SK-MEL-5 (cell line): ENCODE measurements at regions not wholly inside any gene's neighbourhood (a gene's known extent, or its start where the extent isn't known, plus 50 kb on each side); places are given as distances from the start of the nearest gene placed in this dataset.
A peak's percentile ranks its signal among the peaks of the same experiment; 100 is the strongest.
"Not testable (repeated sequence)": the region's sequence is repeated elsewhere in the genome, so short reads cannot be mapped to it uniquely, and the experiment has no call there.

Experiments used
- DNase-seq: peaks from one replicate; pipeline ENCODE4 v3.0.0-alpha.2; 2016; ENCODE audit warnings: low read depth, low spot score
- in situ Hi-C: cut with HindIII; loops from 2 replicates; pipeline ENCODE4 v1.10.0; 2016; ENCODE audit warnings: low sequenced_read_pairs, high pct_unique_total_duplicates, low pct_unique_long_range_greater_than_20kb

DNA sequence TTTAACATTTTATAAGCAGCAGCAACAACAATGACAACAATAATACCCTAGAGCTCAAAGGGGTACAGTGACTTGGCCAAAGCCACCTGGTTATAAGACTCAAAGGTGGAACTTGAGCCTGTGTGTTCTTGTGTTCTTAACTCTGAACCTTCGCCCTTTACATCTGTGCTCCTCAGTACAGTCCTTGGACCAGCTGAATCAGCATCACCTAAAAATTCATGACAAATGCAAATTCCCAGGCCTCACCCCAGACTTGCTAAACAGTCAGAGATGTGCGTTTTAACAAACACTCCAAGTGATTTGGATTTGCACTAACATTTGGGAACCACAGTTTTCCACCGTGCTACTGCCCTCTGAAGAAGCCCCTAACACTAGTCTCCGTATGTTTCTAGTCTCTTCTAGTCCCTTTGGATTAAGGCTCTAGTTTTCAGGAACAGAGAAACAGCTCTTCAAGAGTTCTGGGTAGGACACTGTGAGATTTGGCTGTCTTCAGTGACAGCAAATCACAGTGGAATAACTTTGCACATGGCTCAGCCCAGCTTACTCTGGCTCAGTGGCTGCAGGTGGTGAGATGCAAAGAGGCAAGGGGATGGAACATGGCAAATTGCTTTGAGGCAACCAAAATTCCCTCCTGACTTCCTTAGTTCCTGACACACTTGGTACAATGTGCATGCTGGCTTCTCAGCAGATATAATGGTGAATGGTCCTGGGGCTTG is 151.0 kb upstream of the CDH11 start:
- in situ Hi-C loops = no loop called here
- no peak for DNase-seq

DNA sequence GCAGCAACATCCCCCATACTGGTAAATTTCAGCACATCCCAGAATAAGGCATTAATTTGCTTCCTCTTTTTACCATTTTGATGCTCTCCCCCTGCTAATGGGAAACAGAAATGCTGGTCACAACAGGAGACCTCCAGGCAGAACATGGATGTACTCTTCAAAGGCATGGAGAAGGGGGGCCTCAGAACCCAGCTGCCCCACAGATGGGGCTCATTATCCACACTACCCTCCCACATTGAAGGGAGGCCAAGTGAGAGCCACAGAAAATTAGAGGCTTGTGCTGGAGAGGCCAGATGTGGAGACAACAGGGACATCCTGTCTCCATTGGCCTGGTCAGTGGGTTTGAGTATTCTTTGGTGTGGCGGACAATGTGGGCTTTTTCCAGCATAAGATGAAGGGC is 150.1 kb upstream of the CDH11 start:
- DNase-seq = no peak

DNA sequence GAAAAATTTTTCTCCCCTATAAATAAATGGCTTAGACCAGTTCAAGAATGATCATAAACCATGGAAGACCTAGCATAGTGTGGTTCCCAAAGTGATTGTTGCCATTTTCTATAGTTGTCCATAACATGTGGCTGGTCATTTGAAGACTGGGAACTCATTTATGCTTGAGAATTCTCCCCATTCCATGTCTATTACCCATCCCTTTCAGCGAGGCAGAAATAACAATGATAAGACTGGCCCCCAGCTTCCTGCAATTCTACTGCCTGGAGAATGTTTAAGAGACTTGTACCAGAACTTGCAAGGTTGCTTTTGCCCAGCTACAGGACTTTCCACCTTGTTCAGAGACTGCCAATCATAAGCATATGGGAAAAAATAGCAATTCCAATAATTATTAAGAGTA is 146.5 kb upstream of the CDH11 start:
- in situ Hi-C loops = no loop called here
- no peak for DNase-seq

More for the DNA sequence above, 150.1 kb upstream of the CDH11 start:
- in situ Hi-C loops = no loop called here

DNA sequence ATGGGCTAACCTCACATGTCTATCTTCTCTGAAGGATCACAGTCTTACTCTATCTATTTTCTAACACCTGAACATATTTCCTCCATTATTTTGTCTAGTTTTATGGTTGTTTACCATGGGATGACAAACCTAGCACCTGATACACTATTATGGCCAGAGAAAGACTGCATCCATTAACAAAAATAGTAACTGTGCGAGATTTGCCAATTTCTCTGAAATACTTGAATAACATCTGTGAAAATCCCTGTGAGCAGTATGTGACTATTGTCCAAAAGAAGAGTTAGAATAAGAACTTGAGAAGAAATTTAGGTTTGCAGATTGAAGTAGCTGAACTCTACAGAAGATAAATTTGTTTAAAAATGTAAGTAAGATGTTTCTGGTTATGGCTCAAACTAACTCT is 142.0 kb upstream of the CDH11 start:
- in situ Hi-C loops = no loop called here
- no peak for DNase-seq

DNA sequence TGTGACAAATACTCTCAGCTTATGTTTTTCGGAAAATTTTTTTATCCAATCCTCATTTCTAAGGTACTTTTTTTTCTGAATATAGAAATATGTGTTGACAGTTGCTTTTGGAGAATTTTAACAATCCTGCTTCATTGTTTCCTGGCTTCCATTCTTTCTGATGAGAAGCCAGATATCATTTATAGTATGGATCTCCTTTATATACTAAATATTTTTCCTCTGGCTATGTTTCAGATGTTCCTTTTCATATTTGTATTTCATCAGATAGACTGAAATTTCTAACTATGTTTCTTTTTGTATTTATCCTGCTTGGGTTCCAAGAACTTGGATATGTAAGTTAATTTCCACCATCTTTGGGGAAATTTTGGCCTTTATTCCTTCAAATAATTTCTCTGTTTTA is 138.9 kb upstream of the CDH11 start:
- in situ Hi-C loops = no loop called here

DNA sequence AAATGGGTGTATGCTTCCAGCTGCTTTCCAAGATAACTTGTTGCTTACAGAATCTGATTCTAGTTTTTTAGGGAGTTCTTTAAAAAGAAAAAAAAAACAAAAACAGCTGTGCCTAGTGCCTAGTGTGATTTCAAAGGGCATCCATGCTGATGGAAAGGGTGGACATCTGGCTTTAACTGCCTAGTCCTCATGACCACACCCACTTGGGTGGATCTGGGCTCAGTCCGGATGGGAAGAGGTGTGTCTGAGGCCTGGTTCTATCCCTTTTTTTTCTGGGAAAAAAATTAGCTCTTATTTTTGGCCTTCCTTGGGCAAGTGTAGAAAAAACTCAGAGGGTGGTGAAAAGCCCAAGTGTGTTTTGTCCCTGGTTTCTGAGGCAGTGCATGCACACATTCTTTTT is 132.3 kb upstream of the CDH11 start:
- in situ Hi-C loops = no loop called here
- no peak for DNase-seq

More for the DNA sequence above, 138.9 kb upstream of the CDH11 start:
- no peak for DNase-seq

DNA sequence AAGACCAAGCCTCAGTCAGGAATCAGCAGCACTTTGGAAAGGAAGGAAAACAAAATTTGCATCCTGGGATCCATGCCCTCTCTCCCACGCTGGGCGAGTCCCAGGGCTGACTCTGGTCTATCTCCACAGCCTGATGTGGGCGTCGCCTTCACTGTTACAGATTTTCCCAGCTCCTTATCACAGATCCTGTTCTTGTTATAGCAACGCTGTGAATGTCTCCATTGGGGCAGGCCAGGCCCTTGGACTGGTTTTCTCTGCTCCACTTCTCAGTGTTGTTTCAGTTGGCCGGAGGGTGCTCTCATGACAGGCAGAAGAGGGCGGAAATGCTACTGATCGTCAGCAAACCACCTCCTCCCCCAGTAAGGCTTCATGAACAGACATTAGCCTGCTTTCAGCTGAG is 127.9 kb upstream of the CDH11 start:
- peak; percentile 1 for DNase-seq
- in situ Hi-C loops = no loop called here

DNA sequence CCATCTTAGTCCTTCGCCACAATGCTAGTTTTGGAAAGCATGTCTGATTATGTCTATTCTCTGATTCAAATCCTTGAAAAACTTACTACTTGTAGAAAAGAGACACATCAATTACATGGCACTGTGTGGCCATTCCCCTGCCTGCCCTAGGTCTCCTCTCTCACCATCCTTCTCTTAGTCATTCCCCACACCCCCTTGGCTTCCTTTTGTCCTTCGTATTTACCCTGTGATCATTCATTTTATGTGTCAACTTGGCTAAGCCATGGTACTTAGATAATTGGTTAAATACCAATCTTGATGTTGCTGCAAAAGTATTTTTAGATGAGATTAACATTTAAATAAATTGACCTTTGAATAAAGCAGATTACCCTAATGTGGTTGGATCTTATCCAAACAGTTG is 122.9 kb upstream of the CDH11 start:
- in situ Hi-C loops = no loop called here
- no peak for DNase-seq

DNA sequence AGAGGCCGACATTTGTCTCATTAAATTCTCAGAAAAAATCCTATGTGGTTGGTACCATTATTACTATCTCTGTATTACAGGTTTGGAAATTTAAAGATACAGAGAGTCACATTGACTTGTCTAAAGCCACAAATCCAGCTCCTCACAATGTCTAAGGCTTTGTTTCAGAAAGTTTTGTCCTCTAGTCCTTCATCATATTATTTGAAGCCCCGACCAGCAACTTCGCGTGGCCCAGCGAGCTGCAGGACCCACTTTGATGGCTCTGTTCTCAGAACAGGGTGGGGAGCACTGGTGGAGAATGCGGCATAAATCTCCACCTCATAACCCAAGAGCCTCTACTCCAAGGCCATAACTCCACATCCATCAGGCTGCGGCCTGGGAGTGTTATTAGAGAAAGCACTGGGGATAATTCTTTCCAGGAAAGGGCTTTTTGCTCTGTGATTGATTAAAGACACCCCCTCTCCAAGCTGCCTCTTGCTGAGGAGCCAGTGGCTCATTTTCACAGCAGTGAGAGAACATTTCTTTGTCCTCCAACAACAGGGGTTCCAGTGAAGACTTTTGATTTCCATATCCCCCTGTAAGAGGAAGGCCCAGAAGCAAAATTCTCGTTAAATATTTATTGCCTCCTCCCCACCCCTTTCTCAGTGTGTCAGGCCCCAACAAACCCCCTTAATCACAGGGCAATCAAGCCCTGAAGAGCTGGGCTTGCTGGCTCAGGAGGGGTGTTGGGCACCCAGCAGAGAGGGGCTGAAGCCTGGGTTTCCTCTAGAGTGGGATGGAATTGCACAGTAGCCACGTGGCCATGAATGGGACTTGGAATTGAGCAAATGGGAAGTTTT is 113.7 kb upstream of the CDH11 start:
- no peak for DNase-seq
- in situ Hi-C loops = no loop called here

DNA sequence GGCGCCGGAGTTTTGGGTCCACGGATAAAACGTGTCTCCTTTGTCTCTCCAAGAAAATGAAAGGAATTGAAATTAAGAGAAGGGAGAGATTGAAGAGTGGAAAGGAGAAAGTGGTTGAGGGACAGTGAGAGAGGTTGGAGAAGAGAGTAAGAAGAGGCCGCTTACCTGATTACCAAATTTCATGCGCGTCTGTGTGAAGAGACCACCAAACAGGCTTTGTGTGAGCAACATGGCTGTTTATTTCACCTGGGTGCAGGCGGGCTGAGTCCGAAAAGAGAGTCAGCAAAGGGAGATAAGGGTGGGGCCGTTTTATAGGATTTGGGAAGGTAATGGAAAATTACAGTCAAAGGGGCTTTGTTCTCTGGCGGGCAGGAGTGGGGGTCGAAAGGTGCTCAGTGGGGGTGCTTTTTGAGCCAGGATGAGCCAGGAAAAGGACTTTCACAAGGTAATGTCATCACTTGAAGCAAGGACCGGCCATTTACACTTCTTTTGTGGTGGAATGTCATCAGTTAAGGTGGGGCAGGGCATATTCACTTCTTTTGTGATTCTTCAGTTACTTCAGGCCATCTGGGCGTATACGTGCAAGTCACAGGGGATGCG is 113.0 kb upstream of the CDH11 start:
- in situ Hi-C loops, DNase-seq: not testable (repeated sequence)

DNA sequence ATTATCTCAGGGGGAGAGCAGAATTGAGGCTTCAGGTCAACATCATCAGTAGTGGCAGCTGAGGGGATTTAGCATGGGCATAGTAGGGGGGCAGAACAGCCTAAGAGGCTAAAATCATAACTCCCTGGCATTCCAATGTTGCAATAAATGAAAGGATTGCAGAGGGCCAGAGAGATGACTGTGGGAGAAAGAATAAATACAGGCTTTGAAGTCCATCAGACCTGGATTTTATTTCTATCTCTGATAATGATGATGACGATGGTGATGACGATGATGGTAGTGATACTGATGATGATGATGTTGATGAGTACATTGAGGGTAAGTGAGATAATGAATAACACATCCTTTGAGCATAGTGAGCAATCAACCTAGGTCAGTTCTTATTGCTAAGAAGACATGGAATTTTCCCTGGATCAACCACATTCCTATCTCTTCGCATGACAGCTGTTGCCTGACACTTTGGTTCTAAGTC is 107.4 kb upstream of the CDH11 start:
- in situ Hi-C loops = no loop called here
- DNase-seq = no peak

DNA sequence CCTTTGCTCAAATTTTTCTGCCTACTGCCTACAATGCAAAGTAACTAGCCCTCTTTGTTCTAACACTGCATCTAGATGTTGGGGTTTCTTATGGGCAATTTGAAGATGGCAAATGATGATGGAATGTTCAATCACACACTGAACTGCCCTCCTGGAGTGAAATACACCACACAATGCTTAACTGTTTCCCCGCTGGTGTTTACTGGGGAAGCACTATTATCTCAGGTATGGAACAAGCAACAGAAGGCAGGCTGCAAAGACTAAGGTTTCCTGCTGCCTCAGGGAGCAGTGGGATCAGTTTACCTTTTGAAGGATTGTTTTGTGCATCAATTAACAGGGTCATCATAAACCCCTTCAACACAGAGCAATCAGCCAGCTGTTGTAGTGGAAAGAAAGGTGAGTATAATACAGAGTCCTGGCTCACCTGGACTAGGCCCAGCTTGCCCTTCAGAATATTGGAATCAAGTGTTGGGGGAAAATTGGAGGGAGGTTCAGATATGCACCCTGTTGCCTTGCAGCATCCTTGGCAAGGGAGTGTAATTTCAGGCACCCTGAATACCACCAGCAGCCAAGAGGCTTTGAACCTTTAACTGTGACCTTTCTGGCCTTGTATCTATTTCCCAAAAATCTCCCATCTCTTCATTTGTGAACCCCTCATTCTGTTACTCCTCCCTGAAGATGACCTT is 105.4 kb upstream of the CDH11 start:
- DNase-seq = no peak
- in situ Hi-C loops = no loop called here

DNA sequence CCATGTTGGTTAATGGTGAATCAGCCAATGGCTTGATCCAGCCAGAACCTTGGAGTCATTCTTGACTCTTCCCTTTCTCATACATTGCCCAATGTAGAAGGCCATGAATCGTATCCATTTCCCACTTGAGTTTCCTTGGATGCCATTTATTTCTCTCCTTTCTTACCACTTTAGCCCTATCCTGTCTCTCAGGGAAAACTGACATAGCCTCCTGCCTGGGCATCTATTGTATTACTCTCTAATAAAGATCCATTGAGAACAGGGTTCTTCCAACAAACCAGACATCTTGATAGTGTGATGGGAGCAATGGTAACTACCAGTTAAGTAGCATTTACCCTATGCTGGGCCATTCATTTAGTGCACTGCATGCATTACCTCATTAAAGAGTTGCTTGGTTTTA is 104.2 kb upstream of the CDH11 start:
- DNase-seq = no peak
- in situ Hi-C loops = no loop called here

DNA sequence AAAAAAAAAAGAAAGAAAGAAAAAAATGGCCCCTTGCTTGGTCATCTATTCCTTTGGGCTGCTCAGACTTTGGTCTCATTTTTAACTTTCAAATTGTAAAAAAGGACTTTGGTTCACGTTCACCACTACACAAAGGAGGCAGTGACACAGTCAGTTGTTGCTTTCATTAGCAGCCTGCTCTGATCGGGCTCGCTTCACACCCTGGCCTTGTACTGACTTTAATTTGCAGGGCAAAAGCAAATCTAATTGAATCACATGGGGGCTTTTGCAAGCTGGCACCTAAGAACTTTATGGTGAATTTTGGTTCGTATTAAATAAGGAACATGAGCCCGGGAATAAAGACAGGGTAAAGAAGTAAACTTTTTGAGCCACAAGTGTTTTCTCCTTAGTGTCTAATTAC is 103.6 kb upstream of the CDH11 start:
- in situ Hi-C loops = no loop called here
- DNase-seq = no peak

DNA sequence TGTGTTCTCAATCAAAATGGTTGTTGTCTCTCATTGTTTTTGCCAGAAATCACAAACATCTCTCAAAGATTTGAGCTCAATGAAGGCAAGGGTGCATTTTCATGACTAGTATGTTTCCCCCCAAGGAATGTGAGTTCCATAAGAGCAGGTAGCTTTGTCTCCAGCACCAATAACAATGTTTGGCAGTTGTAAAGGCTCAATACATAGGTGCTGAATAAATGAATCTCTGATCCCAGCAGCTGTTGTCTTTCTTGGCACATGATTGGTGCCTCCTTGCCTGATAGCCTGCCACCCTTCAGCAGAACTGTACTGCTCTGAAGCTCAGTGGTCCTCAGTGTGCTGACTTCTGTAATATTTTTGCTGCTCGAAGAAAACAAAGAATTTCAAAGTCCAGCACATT is 103.1 kb upstream of the CDH11 start:
- no peak for DNase-seq
- in situ Hi-C loops = no loop called here

DNA sequence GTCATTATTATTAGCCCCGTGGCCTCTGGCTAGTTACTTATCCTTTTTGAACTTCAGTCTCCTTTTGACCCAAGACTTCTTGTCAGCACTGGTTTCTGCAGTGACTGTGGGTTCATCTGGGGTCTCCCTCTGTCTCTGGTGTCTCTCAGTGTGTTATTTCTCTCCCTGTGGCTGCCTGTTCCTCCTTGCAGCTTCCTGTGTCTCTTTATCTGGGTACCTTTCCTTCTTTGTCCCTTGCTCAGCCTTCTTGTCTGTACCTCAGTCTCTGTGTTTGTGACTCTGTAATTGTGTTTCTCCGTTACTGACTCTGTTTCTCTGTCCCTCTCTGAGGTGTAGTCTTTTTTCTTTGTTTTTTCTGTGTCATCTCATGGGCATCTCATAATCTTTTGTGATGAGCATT is 102.6 kb upstream of the CDH11 start:
- DNase-seq = no peak
- in situ Hi-C loops = no loop called here

DNA sequence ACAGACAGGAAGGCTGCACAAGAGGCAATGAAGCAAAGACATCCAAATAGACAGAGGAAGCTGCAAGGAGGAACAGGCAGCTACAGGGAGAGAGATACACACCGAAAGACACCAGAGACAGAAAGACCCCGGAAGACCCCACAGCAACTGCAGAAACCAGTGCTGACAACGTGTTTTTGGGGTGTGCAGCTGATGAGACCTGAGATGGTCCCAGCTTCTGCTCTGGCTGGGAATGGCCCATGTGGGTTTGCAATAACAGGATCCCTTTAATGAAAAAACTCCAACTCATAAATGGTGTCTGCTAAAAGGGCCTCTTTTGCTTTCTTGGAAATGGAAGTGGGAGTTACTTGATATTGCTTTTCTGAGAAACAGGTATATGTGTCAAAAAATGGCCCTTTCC is 101.5 kb upstream of the CDH11 start:
- in situ Hi-C loops = no loop called here
- DNase-seq = no peak

DNA sequence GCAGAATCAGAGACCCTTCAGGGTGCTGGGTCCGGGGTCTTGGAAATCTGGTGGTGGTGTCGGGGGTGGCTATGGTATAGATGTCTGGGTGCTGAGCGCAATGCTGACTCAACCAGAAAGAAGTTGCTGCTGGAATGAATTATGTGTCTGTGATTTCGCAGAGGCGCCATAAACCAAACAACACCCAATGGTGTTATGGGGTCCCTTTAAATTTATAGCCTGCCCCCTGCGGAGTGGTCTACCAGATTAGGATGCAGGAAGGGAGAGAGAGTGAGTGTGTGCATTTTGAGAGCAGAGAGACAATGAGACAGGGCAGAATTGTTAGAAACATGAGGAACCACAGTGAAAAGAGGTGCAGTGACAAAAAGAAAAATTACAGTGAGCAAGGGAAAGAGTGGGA is 100.7 kb upstream of the CDH11 start:
- no peak for DNase-seq
- in situ Hi-C loops = no loop called here
